ENCODE measurements at regions not wholly inside any gene's neighbourhood (a gene's known extent, or its start where the extent isn't known, plus 50 kb on each side); places are given as distances from the start of the nearest gene placed in this dataset.

DNA sequence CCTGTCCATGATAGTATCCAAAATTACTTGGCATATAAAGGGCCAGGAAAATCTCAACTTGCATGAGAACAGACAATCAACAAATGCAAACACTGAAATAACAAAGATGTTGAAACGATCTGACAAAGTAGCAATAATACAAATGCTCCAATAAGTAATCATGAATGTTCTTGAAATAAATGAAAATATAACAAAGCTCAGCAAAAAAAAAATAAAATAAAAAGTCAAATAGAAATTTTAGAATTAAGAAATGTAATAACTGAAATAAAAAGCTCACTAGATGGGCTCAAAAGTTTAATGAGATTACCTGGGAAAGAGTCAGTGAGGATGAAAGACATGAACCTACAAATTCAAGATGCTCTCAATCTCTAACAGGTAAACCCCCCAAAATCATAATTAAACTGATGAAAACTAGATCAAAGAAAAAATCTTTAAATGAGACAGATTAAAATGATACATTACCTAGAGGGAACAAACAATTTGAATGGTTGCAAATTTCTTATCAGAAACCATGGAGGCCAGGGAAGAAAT is 319.0 kb upstream of the IRX3 start:
- TF ChIP-seq, protein P1, sequence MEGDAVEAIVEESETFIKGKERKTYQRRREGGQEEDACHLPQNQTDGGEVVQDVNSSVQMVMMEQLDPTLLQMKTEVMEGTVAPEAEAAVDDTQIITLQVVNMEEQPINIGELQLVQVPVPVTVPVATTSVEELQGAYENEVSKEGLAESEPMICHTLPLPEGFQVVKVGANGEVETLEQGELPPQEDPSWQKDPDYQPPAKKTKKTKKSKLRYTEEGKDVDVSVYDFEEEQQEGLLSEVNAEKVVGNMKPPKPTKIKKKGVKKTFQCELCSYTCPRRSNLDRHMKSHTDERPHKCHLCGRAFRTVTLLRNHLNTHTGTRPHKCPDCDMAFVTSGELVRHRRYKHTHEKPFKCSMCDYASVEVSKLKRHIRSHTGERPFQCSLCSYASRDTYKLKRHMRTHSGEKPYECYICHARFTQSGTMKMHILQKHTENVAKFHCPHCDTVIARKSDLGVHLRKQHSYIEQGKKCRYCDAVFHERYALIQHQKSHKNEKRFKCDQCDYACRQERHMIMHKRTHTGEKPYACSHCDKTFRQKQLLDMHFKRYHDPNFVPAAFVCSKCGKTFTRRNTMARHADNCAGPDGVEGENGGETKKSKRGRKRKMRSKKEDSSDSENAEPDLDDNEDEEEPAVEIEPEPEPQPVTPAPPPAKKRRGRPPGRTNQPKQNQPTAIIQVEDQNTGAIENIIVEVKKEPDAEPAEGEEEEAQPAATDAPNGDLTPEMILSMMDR (conservative IDR thresholded peaks at IDR 0.05; ENCODE audit: low read depth in 2 of 2), result no peak
- no peak for TF ChIP-seq ZNF114 (CRISPR knock-in tag; IDR thresholded peaks at IDR 0.05)
- TF ChIP-seq STAT1 (IDR thresholded peaks at IDR 0.05; ENCODE audit: unreplicated experiment), result no peak
- TF ChIP-seq ZNF331 (CRISPR knock-in tag; IDR thresholded peaks at IDR 0.05; ENCODE audit: low read depth), result no peak
- no peak for TF ChIP-seq POLR2AphosphoS5 (IDR thresholded peaks at IDR 0.05; ENCODE audit: low read depth)
- TF ChIP-seq, protein P2, sequence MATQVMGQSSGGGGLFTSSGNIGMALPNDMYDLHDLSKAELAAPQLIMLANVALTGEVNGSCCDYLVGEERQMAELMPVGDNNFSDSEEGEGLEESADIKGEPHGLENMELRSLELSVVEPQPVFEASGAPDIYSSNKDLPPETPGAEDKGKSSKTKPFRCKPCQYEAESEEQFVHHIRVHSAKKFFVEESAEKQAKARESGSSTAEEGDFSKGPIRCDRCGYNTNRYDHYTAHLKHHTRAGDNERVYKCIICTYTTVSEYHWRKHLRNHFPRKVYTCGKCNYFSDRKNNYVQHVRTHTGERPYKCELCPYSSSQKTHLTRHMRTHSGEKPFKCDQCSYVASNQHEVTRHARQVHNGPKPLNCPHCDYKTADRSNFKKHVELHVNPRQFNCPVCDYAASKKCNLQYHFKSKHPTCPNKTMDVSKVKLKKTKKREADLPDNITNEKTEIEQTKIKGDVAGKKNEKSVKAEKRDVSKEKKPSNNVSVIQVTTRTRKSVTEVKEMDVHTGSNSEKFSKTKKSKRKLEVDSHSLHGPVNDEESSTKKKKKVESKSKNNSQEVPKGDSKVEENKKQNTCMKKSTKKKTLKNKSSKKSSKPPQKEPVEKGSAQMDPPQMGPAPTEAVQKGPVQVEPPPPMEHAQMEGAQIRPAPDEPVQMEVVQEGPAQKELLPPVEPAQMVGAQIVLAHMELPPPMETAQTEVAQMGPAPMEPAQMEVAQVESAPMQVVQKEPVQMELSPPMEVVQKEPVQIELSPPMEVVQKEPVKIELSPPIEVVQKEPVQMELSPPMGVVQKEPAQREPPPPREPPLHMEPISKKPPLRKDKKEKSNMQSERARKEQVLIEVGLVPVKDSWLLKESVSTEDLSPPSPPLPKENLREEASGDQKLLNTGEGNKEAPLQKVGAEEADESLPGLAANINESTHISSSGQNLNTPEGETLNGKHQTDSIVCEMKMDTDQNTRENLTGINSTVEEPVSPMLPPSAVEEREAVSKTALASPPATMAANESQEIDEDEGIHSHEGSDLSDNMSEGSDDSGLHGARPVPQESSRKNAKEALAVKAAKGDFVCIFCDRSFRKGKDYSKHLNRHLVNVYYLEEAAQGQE (IDR thresholded peaks at IDR 0.05; ENCODE audit: unreplicated experiment), result no peak
- TF ChIP-seq CREB1 (CRISPR knock-in tag; IDR thresholded peaks at IDR 0.05; ENCODE audit: low read depth), result no peak
- no peak for TF ChIP-seq EZH2 (IDR thresholded peaks at IDR 0.05; ENCODE audit: low read depth, unreplicated experiment)
- TF ChIP-seq, protein P3, sequence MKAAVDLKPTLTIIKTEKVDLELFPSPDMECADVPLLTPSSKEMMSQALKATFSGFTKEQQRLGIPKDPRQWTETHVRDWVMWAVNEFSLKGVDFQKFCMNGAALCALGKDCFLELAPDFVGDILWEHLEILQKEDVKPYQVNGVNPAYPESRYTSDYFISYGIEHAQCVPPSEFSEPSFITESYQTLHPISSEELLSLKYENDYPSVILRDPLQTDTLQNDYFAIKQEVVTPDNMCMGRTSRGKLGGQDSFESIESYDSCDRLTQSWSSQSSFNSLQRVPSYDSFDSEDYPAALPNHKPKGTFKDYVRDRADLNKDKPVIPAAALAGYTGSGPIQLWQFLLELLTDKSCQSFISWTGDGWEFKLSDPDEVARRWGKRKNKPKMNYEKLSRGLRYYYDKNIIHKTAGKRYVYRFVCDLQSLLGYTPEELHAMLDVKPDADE (IDR thresholded peaks at IDR 0.05), result no peak
- TF ChIP-seq EZH2phosphoT487 (IDR thresholded peaks at IDR 0.05; ENCODE audit: unreplicated experiment), result no peak
